ENCODE measurements at regions not wholly inside any gene's neighbourhood (a gene's known extent, or its start where the extent isn't known, plus 50 kb on each side); places are given as distances from the start of the nearest gene placed in this dataset.

DNA sequence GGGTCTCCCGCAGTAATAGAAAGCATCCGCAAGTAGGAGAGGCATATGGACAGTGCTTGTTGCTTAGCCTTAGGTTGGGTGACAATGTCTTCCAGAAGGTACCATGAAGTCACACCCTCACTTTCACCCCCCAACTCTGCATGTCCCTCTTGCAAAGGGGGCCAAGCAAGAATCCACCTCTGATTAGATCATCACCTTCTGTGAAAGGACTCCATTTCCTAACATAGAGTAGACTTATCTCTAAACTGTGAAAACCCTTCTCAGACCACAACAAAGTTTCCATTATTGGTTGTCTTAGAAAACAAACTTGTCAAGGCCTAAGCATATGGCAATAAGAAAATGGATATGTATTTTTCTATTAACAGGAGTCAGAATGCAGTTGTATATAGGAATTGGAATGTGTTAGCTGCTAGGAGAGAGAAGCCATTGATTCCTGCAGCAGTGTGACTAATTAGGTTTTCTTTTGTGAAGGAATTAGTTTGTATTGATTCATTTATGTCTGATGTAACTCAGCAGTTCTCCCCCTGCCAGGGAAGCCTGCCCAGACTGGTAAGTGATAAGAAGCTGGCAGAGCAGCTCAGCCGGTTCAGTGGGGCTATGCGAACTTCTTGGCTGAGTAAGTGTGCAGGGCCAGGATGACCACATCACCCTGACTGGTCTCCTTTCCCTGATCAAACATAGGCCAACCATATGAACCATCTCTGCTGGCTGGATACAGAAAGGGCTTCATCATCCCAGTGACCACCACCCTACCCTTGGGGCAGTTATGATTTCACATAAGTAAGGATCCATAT is 107.3 kb upstream of the CCDC196 start:
- DNase-seq, result no peak

GRCh38 chr14:66380143-66380542 is 106.0 kb upstream of the CCDC196 start:
- DNase-seq, result no peak

- no peak for DNase-seq
Observed at GRCh38 chr14:66381755-66382154, 104.4 kb upstream of the CCDC196 start.

- DNase-seq, result no peak
Observed at GRCh38 chr14:66383257-66383656, 102.9 kb upstream of the CCDC196 start.

DNA sequence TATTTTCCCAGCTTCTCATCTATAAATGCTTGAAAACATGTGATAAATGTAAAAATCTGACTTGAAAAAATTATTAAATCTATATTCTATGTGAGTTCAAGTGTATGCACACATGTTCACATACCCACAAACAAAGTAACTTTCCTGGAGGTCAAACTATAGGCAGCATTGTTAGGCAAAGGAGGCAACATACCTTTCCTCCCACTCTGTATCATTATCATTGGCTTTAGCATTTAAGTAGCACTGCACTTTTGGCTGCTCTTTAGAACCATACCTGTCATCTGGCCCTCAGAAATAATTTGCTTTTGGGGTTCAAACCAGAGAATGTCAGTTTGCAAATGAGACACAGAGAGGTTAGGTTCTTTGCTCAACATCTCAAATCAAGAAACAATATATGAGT is 102.4 kb upstream of the CCDC196 start:
- no peak for DNase-seq

DNA sequence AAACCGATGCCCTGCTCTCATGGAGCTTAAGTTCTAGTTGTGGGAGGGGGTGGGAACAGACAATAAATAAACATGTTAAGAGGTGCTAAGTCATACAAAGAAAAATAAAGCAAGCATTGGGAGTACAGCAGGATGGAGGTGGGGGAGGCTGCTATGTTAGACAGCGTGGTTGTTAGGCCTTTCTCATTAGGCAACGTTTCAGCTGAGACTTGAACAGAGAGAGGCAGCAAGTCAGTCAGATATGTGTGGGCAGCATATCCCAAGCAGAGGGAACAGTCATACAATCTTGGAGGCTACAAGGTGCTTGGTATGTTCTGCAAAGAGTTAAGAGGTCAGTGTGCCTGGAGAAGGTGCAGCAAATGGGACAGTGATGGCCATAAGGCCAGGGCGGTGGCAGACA is 97.7 kb upstream of the CCDC196 start:
- no peak for DNase-seq

DNA sequence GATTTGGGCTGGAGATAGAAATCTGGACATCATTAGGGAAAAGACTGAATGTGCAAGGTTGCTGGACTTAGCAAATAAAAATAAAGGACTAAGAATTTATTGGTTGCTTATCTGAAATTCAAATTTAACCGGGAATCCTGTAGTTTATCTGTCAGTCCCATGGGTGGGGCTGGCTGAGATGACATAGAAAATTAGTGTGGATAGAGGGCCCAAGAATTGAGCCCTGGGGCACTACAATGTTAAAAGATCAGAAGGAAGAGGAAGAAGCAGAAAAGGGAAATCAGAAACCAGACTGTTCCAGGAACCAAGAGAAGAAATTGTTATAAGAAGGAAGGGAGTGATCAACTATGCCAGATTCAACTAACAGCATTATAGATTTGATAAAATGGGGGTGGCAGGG is 96.7 kb upstream of the CCDC196 start:
- DNase-seq, result no peak

DNA sequence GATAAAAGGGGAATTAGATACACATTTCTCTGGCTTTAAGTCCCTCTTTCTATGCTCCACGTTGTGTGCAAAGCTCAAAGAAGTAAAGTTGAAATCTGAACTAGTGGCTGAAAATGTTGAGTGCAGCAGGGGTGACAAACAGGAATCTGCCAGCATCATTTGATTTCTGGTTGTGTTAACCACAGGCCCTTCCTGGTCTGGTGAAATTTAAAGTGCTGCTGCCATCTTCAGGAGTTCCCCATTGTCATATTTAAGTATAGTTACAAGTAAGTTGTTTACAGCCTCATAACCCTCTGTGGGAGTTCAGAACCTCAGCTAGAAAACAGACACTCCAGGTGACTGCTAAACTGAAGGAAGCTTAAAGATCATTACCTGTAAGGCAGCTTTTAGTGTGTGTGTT is 90.9 kb upstream of the CCDC196 start:
- DNase-seq, result no peak

- DNase-seq, result no peak
Observed at GRCh38 chr14:66396164-66396563, 90.0 kb upstream of the CCDC196 start.

- DNase-seq, result no peak
Observed at GRCh38 chr14:66398437-66398836, 87.7 kb upstream of the CCDC196 start.

DNA sequence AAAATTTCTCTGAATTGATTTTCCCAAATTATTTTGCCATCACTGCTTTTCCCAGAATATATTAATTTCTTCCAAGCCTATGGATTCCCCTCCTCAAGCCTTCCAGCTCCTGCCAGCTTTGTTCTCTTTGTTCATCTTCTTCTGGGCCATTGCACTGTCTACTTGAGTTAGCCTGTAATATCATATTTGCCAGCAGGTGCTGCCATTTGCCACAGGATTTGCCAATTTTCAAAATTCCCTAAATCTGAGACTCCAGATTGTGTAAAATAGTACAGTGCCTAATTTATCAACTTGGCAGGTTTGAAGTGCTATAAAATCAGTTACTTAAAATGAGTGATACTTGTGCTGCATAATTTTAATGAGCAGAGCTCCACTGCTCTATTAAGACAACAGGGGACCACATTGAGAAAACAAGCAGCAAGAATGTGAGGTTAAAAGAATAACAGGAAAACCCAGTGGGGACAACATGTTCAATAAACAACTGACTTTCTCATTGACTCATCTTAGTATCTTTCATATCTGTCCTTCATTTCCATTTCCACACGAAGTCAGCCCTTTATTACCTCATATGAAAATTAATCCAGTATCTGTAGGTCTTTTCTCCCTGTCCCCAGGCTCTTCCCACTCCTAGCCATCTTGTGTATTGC is 84.6 kb upstream of the CCDC196 start:
- no peak for DNase-seq

DNA sequence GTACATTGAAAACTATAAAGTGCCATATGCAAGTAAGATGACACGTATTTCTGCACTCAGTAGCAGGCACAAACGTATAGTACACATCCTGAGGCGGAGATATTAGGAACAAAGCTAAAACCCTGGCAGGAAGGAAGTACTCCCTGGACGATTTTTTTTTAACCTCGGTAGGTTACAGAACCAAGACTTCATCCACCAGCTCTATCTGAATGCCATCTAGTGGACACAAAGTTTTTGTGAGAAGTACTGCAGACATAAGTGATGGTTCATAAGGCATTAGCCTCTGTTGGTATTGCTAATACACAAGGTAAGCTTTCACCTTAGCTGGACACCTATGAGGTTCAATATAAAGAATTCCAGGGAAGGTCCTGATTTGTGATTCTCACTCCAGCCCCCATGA is 83.0 kb upstream of the CCDC196 start:
- no peak for DNase-seq

- DNase-seq, result no peak
Observed at GRCh38 chr14:66404051-66404545, 82.1 kb upstream of the CCDC196 start.

DNA sequence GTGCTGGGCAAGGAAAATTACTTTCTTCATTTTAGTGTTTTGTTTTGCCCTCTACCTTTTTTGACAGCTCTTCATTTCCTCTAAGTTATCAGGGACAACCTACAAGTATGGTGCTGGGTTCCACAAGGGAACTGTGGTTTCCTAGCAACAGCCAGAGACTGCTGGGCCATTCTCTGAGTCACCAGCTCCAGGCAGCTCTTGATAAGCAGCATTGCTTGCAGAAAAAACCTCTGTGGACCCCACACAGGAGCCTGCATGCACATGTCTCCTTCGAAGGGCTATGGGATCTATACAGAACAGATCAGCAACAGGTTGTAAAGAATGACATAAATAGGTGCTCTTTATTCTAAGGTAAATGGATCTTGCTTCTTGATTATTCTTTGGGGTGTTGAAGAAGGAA is 81.0 kb upstream of the CCDC196 start:
- DNase-seq, result no peak

DNA sequence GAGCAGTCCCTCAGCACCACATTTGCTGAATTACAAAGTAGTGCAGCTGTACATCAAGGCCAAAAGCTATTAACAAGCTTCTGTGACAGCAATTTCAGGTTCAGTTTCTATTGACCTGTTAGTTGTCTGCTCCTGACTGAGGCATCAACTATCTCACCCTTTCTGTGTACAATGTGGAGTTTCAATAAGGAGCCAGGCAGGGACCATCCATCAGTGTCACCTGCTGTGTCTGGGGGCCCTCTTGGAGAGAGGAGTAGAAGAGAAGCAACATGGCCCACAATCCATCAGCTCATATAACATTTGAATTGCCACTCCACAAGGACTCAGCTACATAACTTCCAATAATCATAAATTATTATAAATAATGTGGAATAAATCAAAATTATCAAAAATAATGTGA is 72.3 kb upstream of the CCDC196 start:
- no peak for DNase-seq

DNA sequence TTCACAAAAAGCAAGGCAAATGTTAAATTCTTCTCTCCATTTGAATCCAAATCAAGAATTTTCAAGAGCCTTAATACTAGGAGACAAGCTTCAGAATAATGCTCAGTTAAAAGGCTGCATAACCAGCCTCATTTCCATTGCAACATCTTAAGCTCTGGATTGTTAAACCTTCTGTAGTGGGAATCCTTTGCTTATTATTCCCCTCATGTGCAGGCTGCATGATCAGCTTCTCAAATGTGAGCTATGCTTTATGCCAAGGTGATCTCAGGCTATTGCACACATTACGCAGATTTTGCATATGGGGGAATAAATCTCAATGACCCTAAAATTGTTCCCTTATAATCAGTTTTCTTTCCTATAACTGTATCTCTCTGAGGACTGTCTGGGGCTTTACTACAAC is 71.7 kb upstream of the CCDC196 start:
- DNase-seq, result no peak

DNA sequence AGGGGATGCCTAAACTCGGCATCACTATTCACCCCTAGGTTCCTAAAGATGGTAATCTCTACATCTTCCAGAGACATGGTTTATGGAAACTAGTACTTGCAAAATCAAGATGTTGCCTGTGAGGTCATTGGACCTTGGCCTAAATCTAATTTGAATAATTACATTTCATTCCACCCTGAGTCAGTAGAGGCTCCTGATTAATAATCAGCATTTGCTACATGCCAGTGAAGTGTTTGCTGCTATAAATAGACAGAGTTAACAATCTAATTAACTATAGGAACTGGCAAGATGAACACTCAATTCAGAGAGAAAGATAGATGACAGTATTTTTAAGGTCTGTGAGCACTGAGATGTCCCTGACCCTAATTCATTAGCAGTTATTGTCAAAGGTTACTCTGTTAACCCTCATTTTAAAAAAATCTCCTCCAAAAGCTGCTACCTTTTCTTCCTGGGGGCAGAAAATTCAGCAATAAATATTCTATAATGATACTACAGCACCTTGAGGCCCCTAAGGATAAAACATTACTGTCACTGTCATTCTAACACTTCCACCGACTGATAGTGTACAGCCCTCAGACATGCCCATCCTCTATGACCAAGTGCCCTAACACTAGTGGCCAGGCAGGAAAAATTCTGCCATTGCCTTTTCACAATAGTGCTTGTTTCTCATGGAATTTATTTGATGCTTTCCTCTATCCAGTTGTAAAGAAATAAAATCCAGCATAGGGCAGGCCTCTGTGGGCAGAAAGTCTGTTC is 65.7 kb upstream of the CCDC196 start:
- no peak for DNase-seq

GRCh38 chr14:66421990-66422946 is 63.9 kb upstream of the CCDC196 start:
- DNase-seq, result no peak

DNA sequence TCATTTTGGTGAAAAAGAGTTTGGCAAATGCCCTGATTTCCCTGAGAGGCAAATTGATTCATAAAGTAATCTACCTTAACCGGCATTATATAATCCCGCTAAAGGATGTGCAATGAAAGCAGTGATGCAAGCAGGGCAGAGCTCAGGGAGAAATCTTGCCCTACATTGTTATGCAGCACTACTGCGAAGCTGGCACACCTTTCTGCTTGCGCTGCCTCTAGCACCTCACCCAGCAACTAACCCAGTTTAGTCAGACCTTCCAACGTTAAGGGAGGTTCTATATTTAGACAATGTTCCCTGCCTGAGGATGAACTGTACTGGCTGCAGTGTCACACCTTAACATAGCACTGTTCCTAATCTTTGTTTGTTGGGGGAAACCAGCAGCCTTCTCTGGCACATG is 60.8 kb upstream of the CCDC196 start:
- no peak for DNase-seq

GRCh38 chr14:66426451-66426850 is 59.7 kb upstream of the CCDC196 start:
- no peak for DNase-seq

DNA sequence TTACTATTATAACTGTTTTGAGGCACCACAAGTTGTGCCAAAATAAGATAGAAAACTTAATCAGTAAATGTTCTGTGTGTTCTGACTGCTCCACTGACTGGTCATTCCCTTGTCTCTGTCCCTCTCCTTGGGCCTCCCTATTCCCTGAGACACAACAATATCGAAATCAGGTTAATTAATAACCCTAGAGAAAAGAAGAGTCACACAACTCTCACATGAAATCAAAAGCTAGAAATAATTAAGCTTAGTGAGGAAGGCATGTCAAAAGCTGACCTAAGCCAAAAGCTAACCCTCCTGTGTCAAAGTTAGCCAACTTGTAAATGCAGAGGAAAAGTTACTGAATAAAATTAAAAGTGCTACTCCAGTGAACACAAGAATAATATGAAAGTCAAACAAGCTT is 53.8 kb upstream of the CCDC196 start:
- no peak for DNase-seq

GRCh38 chr14:66434464-66434863 is 51.7 kb upstream of the CCDC196 start:
- no peak for DNase-seq

DNA sequence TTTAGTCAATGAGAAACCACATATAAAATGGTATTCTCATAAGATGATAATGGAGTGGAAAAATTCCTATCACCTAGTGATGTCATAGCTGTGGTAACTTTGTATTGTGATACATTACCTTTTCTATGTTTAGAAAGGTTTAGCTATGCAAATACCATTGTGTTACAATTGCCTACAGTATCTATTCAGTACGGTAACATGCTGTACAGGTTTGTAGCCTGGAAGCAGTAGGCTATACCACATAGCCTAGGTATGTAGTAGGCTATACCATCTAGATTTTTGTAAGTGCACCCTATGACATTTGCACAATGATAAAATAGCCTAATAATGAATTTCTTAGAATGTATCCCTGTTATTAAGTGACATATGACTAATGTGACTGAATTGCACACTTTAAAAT is 50.5 kb upstream of the CCDC196 start:
- DNase-seq, result no peak
